ENCODE measurements at regions not wholly inside any gene's neighbourhood (a gene's known extent, or its start where the extent isn't known, plus 50 kb on each side); places are given as distances from the start of the nearest gene placed in this dataset.
"Not testable (repeated sequence)": the region's sequence is repeated elsewhere in the genome, so short reads cannot be mapped to it uniquely, and the experiment has no call there.

- in situ Hi-C loops (cut with HindIII; ENCODE audit: low sequenced_read_pairs), result no loop called here
- no peak for DNase-seq (ENCODE audit: low spot score)
Observed at GRCh38 chr19:30095171-30095570, 153.1 kb downstream of the URI1 start.

- in situ Hi-C loops (cut with HindIII; ENCODE audit: low sequenced_read_pairs), result no loop called here
- no peak for DNase-seq (ENCODE audit: low spot score)
Observed at GRCh38 chr19:30096596-30097370, 154.7 kb downstream of the URI1 start.

GRCh38 chr19:30097746-30098280 is 155.8 kb downstream of the URI1 start:
- DNase-seq (ENCODE audit: low spot score), result no peak
- in situ Hi-C loops (cut with HindIII; ENCODE audit: low sequenced_read_pairs), result no loop called here

- in situ Hi-C loops (cut with HindIII; ENCODE audit: low sequenced_read_pairs), result no loop called here
- no peak for DNase-seq (ENCODE audit: low spot score)
Observed at GRCh38 chr19:30102239-30102638, 160.2 kb downstream of the URI1 start.

- no peak for DNase-seq (ENCODE audit: low spot score)
- in situ Hi-C loops (cut with HindIII; ENCODE audit: low sequenced_read_pairs), result no loop called here
Observed at GRCh38 chr19:30102666-30103065, 160.6 kb downstream of the URI1 start.

GRCh38 chr19:30103981-30104380 is 161.9 kb downstream of the URI1 start:
- DNase-seq (ENCODE audit: low spot score), result no peak
- in situ Hi-C loops (cut with HindIII; ENCODE audit: low sequenced_read_pairs), result no loop called here

- no peak for DNase-seq (ENCODE audit: low spot score)
- in situ Hi-C loops (cut with HindIII; ENCODE audit: low sequenced_read_pairs), result no loop called here
Observed at GRCh38 chr19:30105316-30105715, 163.3 kb downstream of the URI1 start.

GRCh38 chr19:30105727-30106126 is 163.7 kb downstream of the URI1 start:
- in situ Hi-C loops (cut with HindIII; ENCODE audit: low sequenced_read_pairs), result no loop called here
- DNase-seq (ENCODE audit: low spot score), result no peak

- peak; percentile 40 for DNase-seq (ENCODE audit: low spot score)
- in situ Hi-C loops (cut with HindIII; ENCODE audit: low sequenced_read_pairs), result no loop called here
Observed at GRCh38 chr19:30106417-30107095, 164.5 kb downstream of the URI1 start.

GRCh38 chr19:30107251-30107650 is 165.2 kb downstream of the URI1 start:
- in situ Hi-C loops (cut with HindIII; ENCODE audit: low sequenced_read_pairs), result no loop called here

GRCh38 chr19:30109565-30109964 is 167.5 kb downstream of the URI1 start:
- in situ Hi-C loops (cut with HindIII; ENCODE audit: low sequenced_read_pairs), result no loop called here

More at GRCh38 chr19:30107251-30107650, 165.2 kb downstream of the URI1 start:
- DNase-seq (ENCODE audit: low spot score), result peak; percentile 21

GRCh38 chr19:30111021-30111855 is 169.2 kb downstream of the URI1 start:
- in situ Hi-C loops (cut with HindIII; ENCODE audit: low sequenced_read_pairs), result no loop called here
- DNase-seq (ENCODE audit: low spot score), result no peak

More at GRCh38 chr19:30109565-30109964, 167.5 kb downstream of the URI1 start:
- DNase-seq (ENCODE audit: low spot score), result no peak

GRCh38 chr19:30112171-30112570 is 170.1 kb downstream of the URI1 start:
- no peak for DNase-seq (ENCODE audit: low spot score)
- in situ Hi-C loops (cut with HindIII; ENCODE audit: low sequenced_read_pairs), result no loop called here

GRCh38 chr19:30112666-30113065 is 170.6 kb downstream of the URI1 start:
- no peak for DNase-seq (ENCODE audit: low spot score)
- in situ Hi-C loops (cut with HindIII; ENCODE audit: low sequenced_read_pairs), result no loop called here

GRCh38 chr19:30113186-30113585 is 171.1 kb downstream of the URI1 start:
- in situ Hi-C loops (cut with HindIII; ENCODE audit: low sequenced_read_pairs), result no loop called here
- no peak for DNase-seq (ENCODE audit: low spot score)

GRCh38 chr19:30114095-30114494 is 172.1 kb downstream of the URI1 start:
- DNase-seq (ENCODE audit: low spot score); in situ Hi-C loops (cut with HindIII; ENCODE audit: low sequenced_read_pairs): not testable (repeated sequence)

GRCh38 chr19:30115947-30116346 is 173.9 kb downstream of the URI1 start:
- DNase-seq (ENCODE audit: low spot score), result no peak
- in situ Hi-C loops (cut with HindIII; ENCODE audit: low sequenced_read_pairs), result no loop called here

GRCh38 chr19:30116530-30116929 is 174.5 kb downstream of the URI1 start:
- in situ Hi-C loops (cut with HindIII; ENCODE audit: low sequenced_read_pairs), result no loop called here
- DNase-seq (ENCODE audit: low spot score), result no peak

- in situ Hi-C loops (cut with HindIII; ENCODE audit: low sequenced_read_pairs), result no loop called here
- no peak for DNase-seq (ENCODE audit: low spot score)
Observed at GRCh38 chr19:30116984-30117555, 175.0 kb downstream of the URI1 start.

Measured in G401 (cell line).